GDM1 (cell line): ENCODE measurements at regions not wholly inside any gene's neighbourhood (a gene's known extent, or its start where the extent isn't known, plus 50 kb on each side); places are given as distances from the start of the nearest gene placed in this dataset.
"Not testable (repeated sequence)": the region's sequence is repeated elsewhere in the genome, so short reads cannot be mapped to it uniquely, and the experiment has no call there.

ENCODE experiments used
- DNase-seq: peaks from one replicate; lab custom pipeline; 2025; lab: John Stamatoyannopoulos, UW

DNA sequence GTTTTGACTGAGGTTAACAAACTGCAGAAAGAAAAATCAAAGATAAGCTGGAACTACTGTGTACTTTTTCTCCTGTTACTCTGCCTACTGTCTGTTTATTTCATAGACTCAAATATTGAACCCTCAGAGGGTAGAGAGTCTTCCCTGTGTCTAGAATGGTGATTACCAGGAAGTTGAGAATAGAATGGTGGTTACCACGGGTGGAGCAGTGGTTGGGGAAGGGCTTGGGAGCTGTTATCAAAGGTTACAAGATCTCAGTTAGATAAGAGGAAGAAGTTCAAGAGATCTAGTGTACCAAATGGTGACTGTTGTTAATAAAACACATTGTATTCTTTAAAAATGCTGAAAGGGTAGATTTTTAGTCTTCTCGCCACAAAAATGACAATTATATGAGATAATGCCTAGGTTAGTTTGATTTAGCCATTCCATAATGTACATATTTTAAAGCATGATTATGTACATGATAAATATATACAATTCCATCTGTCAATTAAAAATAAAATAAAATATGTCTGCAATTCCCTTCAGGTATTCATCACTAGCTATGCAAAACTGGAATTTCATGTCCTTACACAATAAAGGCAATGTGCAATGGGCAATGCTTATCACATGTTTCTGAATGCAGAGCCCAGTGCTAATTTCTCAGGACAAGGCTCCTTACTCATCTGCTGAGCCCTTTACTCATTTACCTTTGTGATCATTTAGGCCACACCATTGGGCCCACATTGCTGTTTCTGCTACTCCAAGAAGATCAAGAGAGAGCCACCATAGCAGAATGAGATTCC is 474.3 kb upstream of the CAMK1G start:
- DNase-seq: no peak

DNA sequence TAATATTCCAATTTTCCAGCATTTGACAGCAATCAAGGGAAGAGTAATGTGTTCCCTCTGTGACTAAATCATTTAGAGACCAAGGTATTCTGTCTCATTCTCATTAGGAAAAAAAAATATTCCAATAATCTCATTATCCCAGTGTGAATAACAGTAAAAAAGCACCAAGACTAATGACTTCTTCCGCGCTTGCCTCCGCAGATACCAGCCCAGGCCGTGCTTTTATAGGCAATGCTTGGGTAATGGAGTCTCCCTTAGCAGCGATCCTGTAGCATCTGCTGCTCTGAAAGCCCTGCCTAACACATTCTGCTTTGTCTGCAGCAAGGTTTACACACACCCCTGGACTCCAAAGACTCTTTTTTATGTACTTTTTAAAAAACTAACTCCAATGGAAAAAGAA is 470.0 kb upstream of the CAMK1G start:
- DNase-seq: no peak

DNA sequence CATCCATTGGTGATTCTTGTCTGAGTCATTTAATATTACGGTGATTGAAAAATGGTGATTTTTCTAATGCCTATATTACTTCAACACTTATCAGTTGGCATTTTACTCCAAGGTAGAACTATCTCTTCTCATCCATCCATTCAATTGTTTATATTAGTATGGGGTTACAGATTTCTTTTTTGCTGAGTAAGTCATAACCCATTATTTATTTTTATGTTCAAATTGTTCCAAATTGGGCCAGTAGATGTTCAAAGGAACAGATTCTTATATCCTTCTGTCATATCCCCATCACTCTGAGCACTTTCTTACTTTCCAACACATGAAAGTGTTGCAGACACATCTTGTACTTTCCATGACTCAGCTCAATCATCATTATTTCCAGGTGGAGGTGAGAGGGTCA is 466.8 kb upstream of the CAMK1G start:
- DNase-seq: no peak

DNA sequence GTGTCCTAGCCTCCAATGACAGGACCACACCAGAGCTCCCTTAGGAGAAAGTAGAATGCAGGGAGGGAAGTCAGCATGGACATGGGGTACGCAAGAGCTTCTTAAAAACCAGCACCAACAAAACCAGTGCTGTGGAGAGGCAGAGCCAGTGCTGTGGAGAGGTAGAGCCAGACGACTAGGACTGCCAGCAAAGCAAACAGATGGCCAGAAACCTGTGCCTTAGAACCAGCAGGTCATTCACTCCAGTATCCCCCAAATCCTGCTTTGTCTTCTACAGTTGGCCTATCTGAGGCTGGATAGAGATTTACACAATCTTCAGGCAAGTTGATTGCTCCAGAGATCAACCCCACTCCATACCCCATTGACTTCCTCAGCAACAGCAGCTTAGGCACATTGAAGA is 459.9 kb upstream of the CAMK1G start:
- DNase-seq: no peak

- DNase-seq: not testable (repeated sequence)
Measured at GRCh38 chr1:209129091-209129490, 454.4 kb upstream of the CAMK1G start.

- no peak for DNase-seq
Measured at GRCh38 chr1:209130886-209131285, 452.6 kb upstream of the CAMK1G start.

- DNase-seq: no peak
Measured at GRCh38 chr1:209132736-209133467, 450.6 kb upstream of the CAMK1G start.

DNA sequence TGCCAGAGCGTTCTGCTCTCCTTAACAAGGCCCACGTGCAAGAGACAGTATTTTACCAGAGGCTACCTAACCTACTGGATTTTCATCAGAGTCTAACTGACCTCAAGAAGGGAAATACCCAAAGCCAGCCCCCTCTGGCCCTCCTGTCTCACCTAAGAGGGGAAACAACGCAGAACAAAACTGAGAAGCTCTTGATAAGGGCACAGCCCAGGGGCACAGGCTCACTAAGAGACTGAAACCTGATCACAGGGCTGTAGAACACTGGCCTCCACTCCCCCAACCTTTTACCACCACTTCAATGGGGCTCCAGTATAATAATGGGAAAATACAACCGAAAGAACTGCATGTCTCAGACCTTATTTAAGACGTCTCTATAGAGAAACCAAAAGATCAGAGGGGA is 449.5 kb upstream of the CAMK1G start:
- DNase-seq: no peak

DNA sequence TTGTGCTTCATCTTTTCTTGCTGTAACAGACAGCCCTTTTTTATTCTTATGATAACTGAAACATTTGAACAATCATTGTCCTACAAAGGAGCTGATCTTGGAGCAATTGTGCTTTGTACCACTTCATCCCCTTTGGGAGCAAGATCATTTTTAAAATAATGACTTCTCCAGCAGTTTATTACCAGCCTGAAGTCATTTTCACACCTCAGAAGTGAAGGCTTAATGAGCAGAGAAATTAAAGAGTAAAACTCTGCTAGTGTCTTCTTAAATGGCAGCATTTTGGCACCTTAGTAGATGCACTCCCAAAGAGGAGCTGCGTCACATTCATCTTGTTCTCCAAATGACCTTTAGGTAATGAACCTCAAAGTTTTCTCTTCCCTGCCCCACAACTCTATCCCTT is 439.6 kb upstream of the CAMK1G start:
- DNase-seq: no peak

GRCh38 chr1:209150114-209150513 is 433.4 kb upstream of the CAMK1G start:
- no peak for DNase-seq

GRCh38 chr1:209153411-209153810 is 430.1 kb upstream of the CAMK1G start:
- DNase-seq: no peak

DNA sequence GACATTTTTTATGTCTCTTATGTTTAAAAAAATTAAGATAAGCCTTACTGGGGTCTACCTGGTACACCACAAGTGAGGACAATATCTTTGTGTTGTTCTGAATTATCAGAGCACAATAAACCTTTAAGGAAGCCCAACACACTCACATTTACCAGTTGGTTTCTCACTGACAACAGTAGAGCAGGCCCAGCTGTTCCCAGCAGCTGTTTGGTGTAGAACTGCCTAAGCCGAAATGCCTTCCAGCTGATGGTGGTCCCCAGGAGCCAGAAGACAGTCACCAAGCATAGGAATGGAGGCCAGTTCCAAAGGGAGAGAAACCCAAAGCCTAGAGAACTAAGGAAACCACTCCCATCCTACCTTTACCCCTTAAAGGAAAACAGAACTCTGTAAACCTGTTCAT is 428.6 kb upstream of the CAMK1G start:
- no peak for DNase-seq

- no peak for DNase-seq
Measured at GRCh38 chr1:209155546-209155945, 428.0 kb upstream of the CAMK1G start.

- no peak for DNase-seq
Measured at GRCh38 chr1:209156991-209157390, 426.5 kb upstream of the CAMK1G start.

DNA sequence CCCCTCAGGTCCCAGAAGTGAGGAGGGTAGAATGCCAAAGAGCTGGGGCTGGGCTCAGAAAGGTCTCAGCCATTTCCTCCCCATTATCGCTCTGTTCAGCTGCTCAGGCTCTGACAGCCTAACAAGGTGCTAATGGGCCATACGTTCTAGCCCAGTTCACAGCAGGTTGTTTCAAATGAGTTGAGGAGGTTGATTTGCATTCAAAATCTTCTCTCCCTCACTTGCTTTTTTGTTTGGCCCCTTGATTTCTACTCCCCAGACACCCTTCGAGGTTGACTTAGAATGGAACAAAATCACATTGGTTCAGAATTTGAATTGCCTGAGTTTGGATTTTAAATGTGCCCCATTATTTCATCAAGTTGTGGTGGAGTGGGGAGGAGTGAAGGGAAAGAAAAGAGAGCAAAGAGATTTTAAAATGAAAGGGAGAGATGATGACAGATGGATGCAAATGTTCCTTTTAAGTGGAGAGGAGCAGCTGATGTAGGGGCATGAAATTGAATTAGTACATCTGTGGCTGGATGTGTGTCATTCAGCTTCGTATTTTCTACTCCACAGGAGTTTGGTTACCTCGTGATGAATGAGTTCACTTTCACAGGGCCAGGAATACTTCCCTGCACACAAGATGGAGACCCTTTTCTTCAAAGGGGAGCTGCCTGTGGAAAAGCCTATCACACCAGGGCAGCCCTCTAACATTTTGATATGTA is 425.8 kb upstream of the CAMK1G start:
- no peak for DNase-seq

GRCh38 chr1:209158851-209159250 is 424.7 kb upstream of the CAMK1G start:
- DNase-seq: no peak

- no peak for DNase-seq
Measured at GRCh38 chr1:209160230-209160629, 423.3 kb upstream of the CAMK1G start.

DNA sequence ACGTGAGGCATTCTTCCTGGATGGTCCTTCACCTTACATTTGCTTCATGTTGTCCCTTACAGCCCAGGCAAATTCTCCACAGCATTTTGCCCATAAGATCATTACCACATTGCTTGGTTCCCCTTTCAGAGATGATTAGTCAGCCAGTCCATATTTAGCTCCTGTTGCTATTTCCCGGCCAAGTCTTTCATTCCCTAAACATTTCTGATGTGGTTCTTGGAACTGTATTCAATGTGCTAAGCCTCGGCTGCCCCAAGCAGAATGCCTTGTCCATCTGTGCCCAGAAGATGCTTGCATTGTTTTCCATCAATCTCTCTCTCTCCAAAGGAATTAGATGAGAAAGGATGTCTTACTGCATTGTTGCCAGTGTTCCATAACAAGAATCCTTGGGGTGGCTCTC is 420.9 kb upstream of the CAMK1G start:
- no peak for DNase-seq

- DNase-seq: no peak
Measured at GRCh38 chr1:209168204-209168603, 415.3 kb upstream of the CAMK1G start.

- DNase-seq: no peak
Measured at GRCh38 chr1:209171151-209171550, 412.4 kb upstream of the CAMK1G start.

DNA sequence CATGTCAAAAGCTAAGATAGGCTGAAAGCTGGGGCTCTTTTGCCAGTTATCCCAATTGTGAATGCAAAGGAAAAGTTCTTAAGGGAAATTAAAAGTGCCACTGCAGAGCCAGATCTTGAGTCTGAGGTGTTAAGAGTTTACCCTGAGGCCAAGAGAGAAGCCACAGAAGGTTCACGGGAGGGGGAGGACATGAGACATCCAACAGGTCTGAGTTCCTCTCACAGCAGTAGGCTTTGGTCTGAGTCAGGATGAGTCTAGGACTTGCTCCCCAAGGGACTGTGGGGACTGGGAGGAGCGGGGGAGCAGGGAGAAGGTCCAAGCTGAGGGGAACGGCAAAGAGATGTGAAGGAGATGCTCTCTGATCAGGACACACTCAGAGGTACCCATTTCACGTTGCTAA is 411.2 kb upstream of the CAMK1G start:
- DNase-seq: no peak

DNA sequence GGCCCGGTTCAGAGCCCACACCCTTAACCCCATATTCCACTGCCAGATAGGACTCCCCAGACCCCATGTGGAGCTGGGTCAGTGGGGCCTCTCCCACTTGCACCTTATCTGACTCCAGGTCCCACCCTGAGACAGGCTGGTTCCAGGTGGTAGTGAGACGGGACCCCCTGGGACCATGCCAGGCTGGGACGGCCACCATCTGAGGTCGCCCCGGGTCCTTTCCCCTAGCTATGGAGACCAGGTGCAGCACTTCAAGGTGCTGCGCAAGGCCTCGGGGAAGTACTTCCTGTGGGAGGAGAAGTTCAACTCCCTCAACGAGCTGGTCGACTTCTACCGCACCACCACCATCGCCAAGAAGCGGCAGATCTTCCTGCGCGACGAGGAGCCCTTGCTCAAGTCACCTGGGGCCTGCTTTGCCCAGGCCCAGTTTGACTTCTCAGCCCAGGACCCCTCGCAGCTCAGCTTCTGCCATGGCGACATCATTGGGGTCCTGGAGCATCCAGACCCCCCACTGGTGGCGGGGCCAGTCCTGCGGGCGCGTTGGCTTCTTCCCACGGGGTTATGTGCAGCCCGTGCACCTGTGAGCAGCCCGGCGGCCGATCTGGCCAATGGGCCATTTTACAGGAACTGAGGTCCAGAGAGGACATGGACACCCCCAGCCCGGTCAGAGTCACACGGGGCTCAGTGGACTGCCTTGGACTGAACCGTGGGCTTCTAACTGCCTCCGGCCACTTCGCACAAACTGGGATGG is 410.5 kb upstream of the CAMK1G start:
- DNase-seq: not testable (repeated sequence)
